ENCODE measurements at regions not wholly inside any gene's neighbourhood (a gene's known extent, or its start where the extent isn't known, plus 50 kb on each side); places are given as distances from the start of the nearest gene placed in this dataset.

DNA sequence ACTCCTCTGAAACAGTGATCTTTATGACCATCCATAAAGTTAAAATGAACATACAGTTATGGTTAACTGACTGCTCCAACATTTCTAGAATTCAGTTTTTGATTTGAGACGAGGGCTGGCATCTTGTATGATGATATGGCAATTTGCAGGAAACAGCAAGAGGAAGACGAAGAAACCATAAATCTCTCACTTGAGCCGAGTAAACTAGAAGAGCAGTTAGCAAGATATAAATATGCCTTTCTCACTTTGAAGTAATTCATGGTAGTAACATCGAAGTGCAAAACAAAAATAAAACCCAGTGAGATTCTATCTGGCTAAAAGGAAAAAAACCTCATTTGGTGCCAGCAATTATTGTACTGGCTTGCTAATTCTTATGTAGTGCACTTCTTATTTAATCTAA, 139.0 kb upstream of the SPRY1 start:
- no peak overlapping the region for H3K4me3 ChIP-seq (replicated peaks; ENCODE audit: low read depth, low read length)
- DNase-seq (ENCODE audit: extremely low read depth, low read depth), result no peak
- TF ChIP-seq CTCF (IDR thresholded peaks at IDR 0.05; ENCODE audit: low read depth, low read length, missing control alignments), result no peak

DNA sequence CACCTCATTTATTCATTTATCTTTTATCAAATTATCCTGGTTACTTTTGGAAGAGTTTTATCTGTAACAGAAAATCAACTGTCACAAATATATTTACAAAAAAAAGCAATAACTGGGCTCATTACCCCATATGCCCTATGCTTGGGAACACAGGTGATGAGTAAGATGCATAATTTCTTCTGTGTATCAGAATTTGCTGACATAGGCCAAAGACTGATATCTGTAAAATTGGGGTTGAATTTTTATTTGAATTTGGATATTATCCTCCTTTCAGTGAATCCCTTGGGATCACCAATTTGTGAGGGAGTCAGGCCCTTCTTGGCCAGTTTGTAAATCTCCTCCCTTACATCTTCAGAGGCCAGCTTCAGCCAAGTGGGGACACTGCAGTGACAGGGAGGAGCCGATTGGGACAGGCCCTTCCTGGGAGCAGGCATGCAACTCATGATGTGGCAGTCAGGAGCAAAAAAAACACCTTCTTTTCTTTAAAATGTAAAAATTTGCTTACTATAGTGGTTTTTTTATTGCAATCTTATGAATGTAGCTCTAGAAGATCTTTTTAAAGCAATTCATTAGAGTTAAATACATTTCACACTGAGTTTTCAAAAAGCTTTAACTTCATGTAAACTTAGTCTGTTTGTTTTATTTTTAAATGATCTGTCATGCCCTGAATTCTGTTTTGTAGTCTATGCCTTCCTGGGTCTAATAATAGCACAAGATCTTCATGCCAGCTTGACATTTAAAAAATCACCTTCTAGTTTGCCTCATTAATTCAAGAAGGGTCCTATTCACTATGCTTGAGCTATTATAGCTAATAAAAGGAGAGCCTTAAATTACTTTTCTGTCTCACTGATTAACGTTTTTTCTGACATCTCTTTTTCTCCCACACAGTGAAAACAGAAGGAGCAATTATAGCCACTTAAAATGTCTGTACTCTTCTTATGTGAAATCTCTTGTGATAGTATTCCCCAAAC, 136.6 kb upstream of the SPRY1 start:
- no peak for TF ChIP-seq CTCF (IDR thresholded peaks at IDR 0.05; ENCODE audit: low read depth, low read length, missing control alignments)
- H3K4me3 ChIP-seq (replicated peaks; ENCODE audit: low read depth, low read length), result no peak overlapping the region
- no peak for DNase-seq (ENCODE audit: extremely low read depth, low read depth)

DNA sequence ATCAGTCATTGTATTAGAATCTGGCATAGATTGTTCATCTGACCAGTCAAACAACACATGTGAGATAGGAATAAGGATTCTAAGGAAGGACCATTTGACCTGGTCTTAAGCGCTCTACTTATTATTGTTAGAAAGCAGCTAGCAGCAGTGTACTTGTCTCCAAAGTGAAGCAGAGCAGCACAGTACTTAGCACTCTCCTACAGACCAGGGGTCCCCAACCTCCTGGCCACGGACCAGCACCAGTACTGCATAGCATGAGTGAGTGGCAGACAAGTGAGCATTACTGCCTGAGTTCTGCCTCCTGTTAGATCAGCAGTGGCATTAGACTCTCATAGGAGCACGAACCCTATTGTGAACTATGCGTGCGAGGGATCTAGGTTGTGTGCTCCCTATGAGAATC, 135.9 kb upstream of the SPRY1 start:
- no peak overlapping the region for H3K4me3 ChIP-seq (replicated peaks; ENCODE audit: low read depth, low read length)
- DNase-seq (ENCODE audit: extremely low read depth, low read depth), result no peak
- no peak for TF ChIP-seq CTCF (IDR thresholded peaks at IDR 0.05; ENCODE audit: low read depth, low read length, missing control alignments)

DNA sequence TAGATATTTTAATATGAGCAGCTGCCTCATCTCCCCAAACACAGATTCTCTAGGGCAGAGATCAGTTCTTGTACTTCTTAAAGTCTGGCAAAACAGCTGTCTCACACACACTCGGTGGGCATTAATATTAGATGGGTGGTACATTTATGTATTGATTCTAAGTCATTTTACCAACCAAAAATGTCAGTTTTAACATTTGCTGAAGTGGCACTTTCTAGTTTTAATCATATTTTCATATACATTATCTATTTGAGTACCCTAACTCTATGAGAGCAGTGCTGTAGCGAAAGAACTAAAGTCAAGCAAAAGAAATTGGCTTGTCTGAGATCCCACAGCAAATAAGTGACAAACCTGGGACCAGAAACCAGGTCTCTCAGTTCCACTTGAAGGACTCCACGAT, 134.5 kb upstream of the SPRY1 start:
- H3K4me3 ChIP-seq (replicated peaks; ENCODE audit: low read depth, low read length), result no peak overlapping the region
- TF ChIP-seq CTCF (IDR thresholded peaks at IDR 0.05; ENCODE audit: low read depth, low read length, missing control alignments), result no peak
- no peak for DNase-seq (ENCODE audit: extremely low read depth, low read depth)

DNA sequence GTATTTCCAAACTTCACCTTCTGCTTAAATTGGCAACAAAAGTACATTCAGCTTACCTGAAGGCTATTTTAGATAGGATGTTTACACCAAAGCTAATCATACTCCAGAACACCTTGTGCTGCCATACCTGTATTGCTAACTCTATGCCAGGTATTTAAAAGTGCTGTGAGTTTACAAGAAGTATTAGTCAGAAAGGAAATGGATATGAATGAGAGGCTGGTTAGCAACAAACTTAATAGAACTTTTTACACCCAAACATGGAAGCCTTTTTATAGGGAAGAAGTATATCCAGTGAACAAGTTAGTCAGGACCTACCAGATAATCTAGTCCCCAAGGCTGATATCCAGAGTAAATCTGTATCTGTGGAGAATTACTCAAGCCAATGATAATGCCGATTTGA, 131.2 kb upstream of the SPRY1 start:
- TF ChIP-seq CTCF (IDR thresholded peaks at IDR 0.05; ENCODE audit: low read depth, low read length, missing control alignments), result no peak
- no peak overlapping the region for H3K4me3 ChIP-seq (replicated peaks; ENCODE audit: low read depth, low read length)
- DNase-seq (ENCODE audit: extremely low read depth, low read depth), result no peak

- DNase-seq (ENCODE audit: extremely low read depth, low read depth), result no peak
- TF ChIP-seq CTCF (IDR thresholded peaks at IDR 0.05; ENCODE audit: low read depth, low read length, missing control alignments), result no peak
- no peak overlapping the region for H3K4me3 ChIP-seq (replicated peaks; ENCODE audit: low read depth, low read length)
Observed at GRCh38 chr4:123266221-123266620, 130.4 kb upstream of the SPRY1 start.

Data from HFF-Myc (cell line).